Left lung (tissue), 4 donors: ENCODE measurements at regions not wholly inside any gene's neighbourhood (a gene's known extent, or its start where the extent isn't known, plus 50 kb on each side); places are given as distances from the start of the nearest gene placed in this dataset.

ENCODE experiments used
- ATAC-seq: fragments of 200-7000 bp; cut with Tn5 transposase; one replicate; pipeline ENCODE4 v1.9.1; 2020; ENCODE audit warnings: moderate library complexity
- DNase-seq, 4 donors: peaks; one replicate each; pipeline ENCODE4 v3.0.0-alpha.2; 2013 to 2020
- H3K27ac ChIP-seq, 2 donors: fragments of 200-600 bp; sonication (generic) in 1 of 2; one replicate each; pipeline versions ENCODE4 v1.5.0 to v1.8.0; 2020 to 2021
- H3K27me3 ChIP-seq, 2 donors: fragments of 200-600 bp; sonication (generic) in 1 of 2; one replicate each; pipeline versions ENCODE4 v1.5.0 to v1.8.0; 2020 to 2021
- H3K36me3 ChIP-seq, 2 donors: fragments of 200-600 bp; sonication (generic) in 1 of 2; one replicate each; pipeline versions ENCODE4 v1.5.0 to v1.8.0; 2020 to 2021
- H3K4me1 ChIP-seq, 2 donors: fragments of 200-600 bp; one replicate each; pipeline ENCODE4 v1.8.0; 2021
- H3K4me3 ChIP-seq, 2 donors: fragments of 200-600 bp; sonication (generic) in 1 of 2; one replicate each; pipeline versions ENCODE4 v1.5.0 to v1.8.0; 2020 to 2021; ENCODE audit warnings: mild to moderate bottlenecking in 1 of 2
- H3K9me3 ChIP-seq, 2 donors: fragments of 200-600 bp; sonication (generic) in 1 of 2; one replicate each; pipeline versions ENCODE4 v1.5.0 to v1.8.0; 2020 to 2021
- CTCF ChIP-seq, 2 donors: fragments of 200-600 bp; sonication (generic) in 1 of 2; IDR thresholded peaks; one replicate each; pipeline versions ENCODE4 v1.5.0 to v1.8.0; 2021; ENCODE audit warnings: antibody characterized with exemption in 2 of 2
- intact Hi-C, 2 donors: fragments of 100-400 bp; cut with DNase I; formaldehyde crosslinking; loops; one replicate each; pipeline versions ENCODE4 v1.11.2 to v1.14.2; 2022
- donor health status: DM: no; HTN: yes; CAD: no.
- donor health status: DM: no; HTN: no; CAD: no.

GRCh38 chr3:106720510-106720909 is 656.7 kb upstream of the CCDC54 start:
- intact Hi-C loops, result no loop called here
- Histone ChIP-seq H3K36me3 (no peaks in the 10 kb centered on the region), H3K27me3 (no peaks in the 10 kb centered on the region), H3K27ac (no peak overlapping the region), H3K4me3 (no peak overlapping the region), H3K4me1 (no peaks in the 10 kb centered on the region), H3K9me3 (peaks cover 0 to 10% of the 10 kb centered on the region in 2 donors)
- DNase-seq (peak in 1 of 4 donors; percentile 43), ATAC-seq (no peak)
- TF ChIP-seq CTCF (IDR thresholded peaks at IDR 0.05), result no peak

DNA sequence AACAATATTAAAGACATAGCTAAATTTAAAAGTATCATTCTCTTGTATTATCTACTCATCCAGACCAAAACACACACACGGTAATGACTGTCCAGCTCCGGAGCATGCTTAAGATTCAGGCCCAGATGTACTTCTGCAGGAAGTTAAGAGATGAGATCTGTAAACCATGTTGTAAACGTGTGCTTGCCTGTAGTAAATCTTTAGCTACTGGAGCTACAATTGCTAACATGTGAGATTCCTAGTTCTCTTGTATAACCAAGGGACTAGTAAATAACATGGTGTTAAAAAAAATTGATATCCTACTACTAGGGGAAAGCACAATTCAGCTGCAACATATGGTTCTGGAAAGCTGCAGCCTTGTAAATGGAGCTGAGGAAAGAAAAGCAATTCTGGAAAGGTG is 651.7 kb upstream of the CCDC54 start:
- H3K4me3 ChIP-seq, result no peak overlapping the region
- no peak for TF ChIP-seq CTCF (IDR thresholded peaks at IDR 0.05)
- H3K9me3 ChIP-seq, result peaks cover 0 to 6% of the 10 kb centered on the region in 2 donors
- no peaks in the 10 kb centered on the region for H3K36me3 ChIP-seq
- no peaks in the 10 kb centered on the region for H3K4me1 ChIP-seq
- DNase-seq (no peak), ATAC-seq (no peak)
- intact Hi-C loops, result no loop called here
- H3K27ac ChIP-seq, result no peak overlapping the region
- H3K27me3 ChIP-seq, result no peaks in the 10 kb centered on the region

GRCh38 chr3:106728315-106729098 is 648.7 kb upstream of the CCDC54 start:
- DNase-seq (no peak), ATAC-seq (peak; percentile 68)
- Histone ChIP-seq H3K9me3 (no peaks in the 10 kb centered on the region), H3K4me1 (no peaks in the 10 kb centered on the region), H3K36me3 (no peaks in the 10 kb centered on the region), H3K27me3 (no peaks in the 10 kb centered on the region), H3K4me3 (no peak overlapping the region), H3K27ac (no peak overlapping the region)
- intact Hi-C loops, result no loop called here
- no peak for TF ChIP-seq CTCF (IDR thresholded peaks at IDR 0.05)

DNA sequence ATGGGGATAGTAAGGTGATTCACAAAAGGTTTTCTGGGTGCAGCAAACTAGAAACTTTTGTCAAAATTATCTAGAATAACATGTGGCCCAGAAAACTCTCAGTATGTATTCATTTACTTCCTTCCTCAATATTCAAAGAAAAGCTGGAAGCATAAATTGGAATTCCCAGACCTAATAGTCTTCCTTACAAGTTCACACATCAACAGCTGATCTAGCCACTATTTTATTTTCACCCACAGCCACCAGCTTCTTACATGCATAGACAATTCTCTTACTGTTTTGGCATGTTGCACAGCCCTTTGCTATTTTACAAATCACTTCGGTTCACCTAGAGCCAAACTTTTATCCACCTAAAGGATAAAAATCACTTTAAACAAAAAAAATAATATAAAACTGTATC is 647.8 kb upstream of the CCDC54 start:
- no peak for ATAC-seq
- H3K4me3 ChIP-seq, result no peak overlapping the region
- no peak for TF ChIP-seq CTCF (IDR thresholded peaks at IDR 0.05)

GRCh38 chr3:106731230-106731629 is 646.0 kb upstream of the CCDC54 start:
- Histone ChIP-seq H3K4me3 (no peak overlapping the region), H3K9me3 (no peaks in the 10 kb centered on the region), H3K27me3 (no peaks in the 10 kb centered on the region), H3K4me1 (no peaks in the 10 kb centered on the region), H3K27ac (no peak overlapping the region), H3K36me3 (no peaks in the 10 kb centered on the region)
- DNase-seq (no peak), ATAC-seq (no peak)
- no peak for TF ChIP-seq CTCF (IDR thresholded peaks at IDR 0.05)
- intact Hi-C loops, result no loop called here

More for the DNA sequence above, 647.8 kb upstream of the CCDC54 start:
- Histone ChIP-seq H3K4me1 (no peaks in the 10 kb centered on the region), H3K36me3 (no peaks in the 10 kb centered on the region), H3K9me3 (no peaks in the 10 kb centered on the region), H3K27ac (no peak overlapping the region), H3K27me3 (no peaks in the 10 kb centered on the region)
- intact Hi-C loops, result no loop called here
- no peak for DNase-seq
